B cell (primary cell): ENCODE measurements at regions not wholly inside any gene's neighbourhood (a gene's known extent, or its start where the extent isn't known, plus 50 kb on each side); places are given as distances from the start of the nearest gene placed in this dataset.

Experiments used
- ATAC-seq: fragments of 200-7000 bp; cut with Tn5 transposase; one replicate; pipeline ENCODE4 v1.10.0; 2021; ENCODE audit warnings: low read depth, mild to moderate bottlenecking, moderate number of reproducible peaks, moderate library complexity
- CTCF ChIA-PET: fragments of 350-600 bp; sonication (Branson Sonifier 250); formaldehyde crosslinking; loops from one replicate; lab custom pipeline; 2021; ENCODE audit warnings: antibody characterized with exemption, inconsistent platforms; lab: Charles Lee
- POLR2A ChIA-PET: fragments of 350-600 bp; sonication (Branson Sonifier 250); formaldehyde crosslinking; loops from one replicate; lab custom pipeline; 2021; ENCODE audit warnings: antibody characterized with exemption; lab: Charles Lee
- DNase-seq: peaks from one replicate; pipeline ENCODE4 v3.0.0; 2013
- H2AFZ ChIP-seq: 2 replicates; pipeline ENCODE4 v1.6.1; 2012; ENCODE audit warnings: mild to moderate bottlenecking, low read depth, low read length; ENCODE audit not compliant: insufficient read depth, poor library complexity, severe bottlenecking
- H3K27ac ChIP-seq, 2 donors: 1 replicate in 1 of 2; 2 replicates in 1 of 2; pipeline ENCODE4 v1.5.1; 2012 to 2013; ENCODE audit warnings: low read length in 2 of 2, mild to moderate bottlenecking in 2 of 2, moderate library complexity in 1 of 2
- H3K27me3 ChIP-seq, 4 experiments: fragments of 200-600 bp in 1 of 4; sonication (generic) in 1 of 4; replicated peaks in 1 of 4; 1 replicate in 2 of 4; 2 replicates in 2 of 4; pipeline versions ENCODE4 v1.6.1 to v1.7.0; 2013 to 2016; ENCODE audit warnings: low read length in 3 of 4, mild to moderate bottlenecking in 2 of 4, mixed read lengths in 1 of 4, moderate library complexity in 1 of 4; ENCODE audit not compliant: insufficient read depth in 4 of 4, control insufficient read depth in 3 of 4; ENCODE audit errors: control extremely low read depth in 1 of 4
- H3K36me3 ChIP-seq, 2 experiments: replicated peaks in 1 of 2; 1 replicate in 1 of 2; 2 replicates in 1 of 2; pipeline versions ENCODE4 v1.6.1 to v1.7.1; 2013; ENCODE audit warnings: low read length in 1 of 2; ENCODE audit not compliant: insufficient read depth in 2 of 2, control insufficient read depth in 1 of 2; ENCODE audit errors: control extremely low read depth in 1 of 2, extremely low read depth in 1 of 2
- H3K4me1 ChIP-seq, 2 donors: fragments of 200-600 bp in 1 of 2; sonication (generic) in 1 of 2; 1 replicate in 1 of 2; 2 replicates in 1 of 2; pipeline versions ENCODE4 v1.5.1 to v1.6.1; 2013 to 2017; ENCODE audit warnings: low read length in 2 of 2; ENCODE audit not compliant: control insufficient read depth in 2 of 2, insufficient read depth in 2 of 2
- H3K4me2 ChIP-seq: replicated peaks from 2 replicates; pipeline ENCODE3; 2012; ENCODE audit warnings: mild to moderate bottlenecking, low read depth, low read length; ENCODE audit not compliant: poor library complexity, severe bottlenecking
- H3K4me3 ChIP-seq, 5 experiments: fragments of 200-600 bp in 1 of 5; sonication (generic) in 1 of 5; 1 replicate in 3 of 5; 2 replicates in 2 of 5; pipeline versions ENCODE4 v1.5.1 to v1.7.0; 2011 to 2016; ENCODE audit warnings: low read length in 4 of 5, mild to moderate bottlenecking in 4 of 5, low read depth in 2 of 5, control low read depth in 1 of 5, moderate library complexity in 1 of 5; ENCODE audit not compliant: insufficient read depth in 1 of 5; ENCODE audit errors: control extremely low read depth in 1 of 5, extremely low read depth in 1 of 5
- H3K79me2 ChIP-seq: fragments of 200-600 bp; sonication (generic); one replicate; pipeline ENCODE4 v1.6.0; 2016; ENCODE audit warnings: low read length; ENCODE audit not compliant: control insufficient read depth, insufficient read depth
- H3K9ac ChIP-seq: fragments of 200-600 bp; sonication (generic); 2 replicates; pipeline ENCODE4 v1.6.1; 2017; ENCODE audit warnings: mild to moderate bottlenecking, low read length, moderate library complexity
- H3K9me3 ChIP-seq, 3 donors: one replicate each; pipeline versions ENCODE4 v1.6.1 to v1.7.1; 2013; ENCODE audit warnings: low read length in 2 of 3; ENCODE audit not compliant: control insufficient read depth in 2 of 3, insufficient read depth in 1 of 3; ENCODE audit errors: control extremely low read depth in 1 of 3
- H4K20me1 ChIP-seq: 2 replicates; pipeline ENCODE4 v1.6.0; 2012; ENCODE audit warnings: mild to moderate bottlenecking, low read length; ENCODE audit not compliant: insufficient read depth, control insufficient read depth, poor library complexity, severe bottlenecking
- H3K27ac Mint-ChIP-seq: one replicate; pipeline ENCODE4 v1.8.0; 2021; ENCODE audit warnings: mixed read lengths
- H3K27me3 Mint-ChIP-seq: one replicate; pipeline ENCODE4 v1.8.0; 2021; ENCODE audit warnings: mixed read lengths
- H3K4me1 Mint-ChIP-seq: one replicate; pipeline ENCODE4 v1.8.0; 2021; ENCODE audit warnings: mixed read lengths
- H3K4me3 Mint-ChIP-seq: one replicate; pipeline ENCODE4 v1.8.0; 2021; ENCODE audit warnings: mixed read lengths
- H3K9me3 Mint-ChIP-seq: one replicate; pipeline ENCODE4 v1.8.0; 2022; ENCODE audit warnings: mixed read lengths; ENCODE audit not compliant: insufficient read depth
- CTCF ChIP-seq: fragments of 200-600 bp; IDR thresholded peaks from one replicate; pipeline ENCODE4 v1.8.0; 2022; ENCODE audit warnings: antibody characterized with exemption, mild to moderate bottlenecking
- EZH2 ChIP-seq: IDR thresholded peaks from 2 replicates; pipeline ENCODE4 v1.6.1; 2012; ENCODE audit warnings: borderline replicate concordance, low read depth, mild to moderate bottlenecking, moderate library complexity, low read length; ENCODE audit not compliant: insufficient read depth, poor library complexity, severe bottlenecking
- WGBS: methylation state at CpG from one replicate; pipeline ENCODE4 v1.1.5; 2013; ENCODE audit warnings: missing lambda C conversion rate; ENCODE audit not compliant: insufficient coverage; 5-methylcytosine and 5-hydroxymethylcytosine counted together
- intact Hi-C: fragments of 100-400 bp; cut with micrococcal nuclease; formaldehyde crosslinking; loops from one replicate; pipeline ENCODE4 v1.10.0; 2022

- intact Hi-C loops: no loop called here
- no peaks in the 10 kb centered on the region for H4K20me1 ChIP-seq
- Mint-ChIP-seq H3K27me3 (no peaks in the 10 kb centered on the region), H3K4me3 (no peak overlapping the region), H3K9me3 (peaks cover 2% of the 10 kb centered on the region), H3K4me1 (no peaks in the 10 kb centered on the region), H3K27ac (no peak overlapping the region)
- H3K27me3 ChIP-seq: no peaks in the 10 kb centered on the region
- ChIA-PET POLR2A (no interaction called here), CTCF (no interaction called here)
- no peaks in the 10 kb centered on the region for H3K79me2 ChIP-seq
- H2AFZ ChIP-seq: no peak overlapping the region
- H3K9ac ChIP-seq: no peak overlapping the region
- DNase-seq (no peak), ATAC-seq (no peak)
- H3K9me3 ChIP-seq: peaks cover 0 to 2% (median 0%) of the 10 kb centered on the region in 3 donors
- H3K4me2 ChIP-seq: no peak overlapping the region
- 31% methylated on average over 4 of the region's 6 CpGs for WGBS
- no peaks in the 10 kb centered on the region for H3K36me3 ChIP-seq
- no peak overlapping the region for H3K27ac ChIP-seq
- no peak overlapping the region for H3K4me3 ChIP-seq
- no peaks in the 10 kb centered on the region for H3K4me1 ChIP-seq
- no peak for TF ChIP-seq CTCF
- TF ChIP-seq EZH2: no peak
These were observed 355.0 kb upstream of the CHST9 start for GRCh38 chr18:27540111-27540510.

- Mint-ChIP-seq H3K4me3 (no peak overlapping the region), H3K9me3 (no peaks in the 10 kb centered on the region), H3K4me1 (no peaks in the 10 kb centered on the region), H3K27ac (no peak overlapping the region), H3K27me3 (no peaks in the 10 kb centered on the region)
- Histone ChIP-seq H3K9me3 (no peaks in the 10 kb centered on the region), H3K4me3 (no peak overlapping the region), H3K79me2 (no peaks in the 10 kb centered on the region), H4K20me1 (no peaks in the 10 kb centered on the region), H3K27ac (no peak overlapping the region), H3K4me2 (no peak overlapping the region), H3K36me3 (no peaks in the 10 kb centered on the region), H2AFZ (no peak overlapping the region), H3K9ac (no peak overlapping the region), H3K27me3 (no peaks in the 10 kb centered on the region), H3K4me1 (no peaks in the 10 kb centered on the region)
- ATAC-seq: no peak
- TF ChIP-seq EZH2: no peak
- TF ChIP-seq CTCF: no peak
- WGBS: no CpG with 5 or more reads among the region's 2 CpGs
- no peak for DNase-seq
- intact Hi-C loops: loop anchor here (10.0 kb wide), 1 partner anchor 64 kb away; no protein-coding TSS in a partner anchor
- CTCF ChIA-PET: no interaction called here
- POLR2A ChIA-PET: no interaction called here
These were observed 343.9 kb upstream of the CHST9 start for GRCh38 chr18:27528925-27529521.
